HepG2 (cell line): ENCODE measurements at regions not wholly inside any gene's neighbourhood (a gene's known extent, or its start where the extent isn't known, plus 50 kb on each side); places are given as distances from the start of the nearest gene placed in this dataset.

Experiments
- ATF7-NPFF ChIP-seq: sonication (generic); formaldehyde crosslinking; IDR thresholded peaks from 2 replicates; pipeline ENCODE4 v1.8.1; 2023; ENCODE audit warnings: mild to moderate bottlenecking, low read depth, missing genetic modification reagents, moderate library complexity
- HDAC2 ChIP-seq: sonication (generic); formaldehyde crosslinking; IDR thresholded peaks from 2 replicates; pipeline ENCODE4 v1.4.0; 2020; ENCODE audit warnings: missing genetic modification reagents
- KAT2B ChIP-seq: fragments of 150-350 bp; IDR thresholded peaks from 2 replicates; pipeline ENCODE4 v1.6.1; 2014; ENCODE audit warnings: low read depth, low read length, borderline replicate concordance
- MIER2 ChIP-seq: IDR thresholded peaks from 2 replicates; pipeline ENCODE4 v1.6.1; 2016; ENCODE audit warnings: missing biosample characterization, missing genetic modification reagents
- NCOA5 ChIP-seq: sonication (generic); formaldehyde crosslinking; IDR thresholded peaks from 2 replicates; pipeline ENCODE4 v1.4.0; 2020; ENCODE audit warnings: missing genetic modification reagents
- REL ChIP-seq: sonication (generic); formaldehyde crosslinking; conservative IDR thresholded peaks from 2 replicates; pipeline ENCODE4 v1.8.0; 2022; ENCODE audit warnings: mild to moderate bottlenecking, missing genetic modification reagents, moderate library complexity
- RELA ChIP-seq: sonication (generic); formaldehyde crosslinking; IDR thresholded peaks from 2 replicates; pipeline ENCODE4 v1.4.0; 2020; ENCODE audit warnings: missing genetic modification reagents
- TARDBP ChIP-seq: sonication (generic); formaldehyde crosslinking; IDR thresholded peaks from 2 replicates; pipeline ENCODE4 v1.8.0; 2022; ENCODE audit warnings: mild to moderate bottlenecking, missing genetic modification reagents
- ZBTB7A ChIP-seq: sonication (generic); formaldehyde crosslinking; IDR thresholded peaks from 2 replicates; pipeline ENCODE4 v1.8.0; 2022; ENCODE audit warnings: mild to moderate bottlenecking, missing genetic modification reagents
- ZBTB7B ChIP-seq: sonication (generic); formaldehyde crosslinking; IDR thresholded peaks from 2 replicates; pipeline ENCODE4 v1.4.0; 2020; ENCODE audit warnings: missing genetic modification reagents
- ZMYM4 ChIP-seq: sonication (generic); formaldehyde crosslinking; IDR thresholded peaks from 2 replicates; pipeline ENCODE4 v1.8.1; 2023; ENCODE audit warnings: mild to moderate bottlenecking, missing genetic modification reagents
- ZNF777 ChIP-seq: sonication (generic); formaldehyde crosslinking; IDR thresholded peaks from 2 replicates; pipeline ENCODE4 v1.4.0; 2020; ENCODE audit warnings: missing genetic modification reagents
- TF ChIP-seq, protein P1 (sequence below): sonication (generic); formaldehyde crosslinking; conservative IDR thresholded peaks from 2 replicates; pipeline ENCODE4 v1.4.0; 2020; ENCODE audit warnings: missing genetic modification reagents
- TF ChIP-seq, protein P2 (sequence below): sonication (generic); formaldehyde crosslinking; IDR thresholded peaks from 2 replicates; pipeline ENCODE4 v1.5.0; 2020; ENCODE audit warnings: missing genetic modification reagents, mild to moderate bottlenecking, borderline replicate concordance
- TF ChIP-seq, protein P3 (sequence below): sonication (generic); formaldehyde crosslinking; IDR thresholded peaks from 2 replicates; pipeline ENCODE4 v1.4.0; 2020; ENCODE audit warnings: missing genetic modification reagents

DNA sequence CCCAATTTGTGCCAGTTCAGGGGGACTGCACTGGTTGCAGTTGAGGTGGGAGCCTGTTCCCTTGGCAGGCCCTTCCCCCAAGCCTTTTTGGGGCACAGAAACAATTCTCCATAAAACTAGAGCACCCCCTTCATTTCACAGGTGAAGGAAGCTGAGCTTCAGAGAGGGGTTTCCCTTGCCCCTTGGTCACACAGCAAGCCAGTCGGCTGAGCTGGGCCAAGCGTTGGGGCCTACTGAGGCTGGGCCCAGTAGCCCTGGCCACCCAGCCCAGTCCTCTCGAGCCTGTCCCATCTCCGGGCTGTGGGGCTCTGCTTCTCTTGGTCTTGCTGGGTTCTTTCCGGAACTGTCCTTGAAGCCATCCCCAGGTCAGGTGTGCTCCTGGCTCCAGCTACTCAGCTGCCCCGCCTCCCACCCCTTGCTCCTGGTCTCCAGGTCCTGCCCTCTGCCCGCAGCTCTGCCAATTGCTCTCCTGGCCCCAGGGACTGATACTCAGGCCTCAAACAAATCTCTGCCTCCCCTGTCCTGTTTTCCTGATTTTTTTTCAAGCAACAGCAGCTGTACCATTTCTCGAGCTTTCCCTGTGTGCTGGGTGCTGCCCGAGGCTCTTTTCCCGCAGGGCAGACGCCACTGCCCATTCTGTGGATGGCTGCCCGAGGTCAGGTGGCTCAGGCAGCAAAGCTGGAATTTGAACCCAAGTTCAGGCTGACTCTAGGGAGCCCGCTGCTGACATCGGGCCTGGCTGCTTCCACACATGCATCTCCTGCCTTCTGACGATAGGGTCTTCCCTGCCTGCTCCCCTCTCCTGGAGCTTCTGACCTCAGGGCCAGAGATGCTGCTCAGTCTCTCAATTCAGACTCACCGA is 87.4 kb upstream of the NKD1 start (continued):
- TF ChIP-seq HDAC2 (peak; percentile 57; the same call in 1 of the 2 replicates), MIER2 (CRISPR knock-in tag) (no peak), ZNF777 (no peak), ZMYM4 (CRISPR knock-in tag) (no peak), KAT2B (no peak), NCOA5 (CRISPR knock-in tag) (no peak), REL (no peak), ZBTB7B (CRISPR knock-in tag) (no peak), RELA (CRISPR knock-in tag) (no peak), ZBTB7A (CRISPR knock-in tag) (peak; percentile 54; the same call in 1 of the 2 replicates), TARDBP (CRISPR knock-in tag) (no peak), ATF7-NPFF (CRISPR knock-in tag) (no peak)
- TF ChIP-seq, protein P1, sequence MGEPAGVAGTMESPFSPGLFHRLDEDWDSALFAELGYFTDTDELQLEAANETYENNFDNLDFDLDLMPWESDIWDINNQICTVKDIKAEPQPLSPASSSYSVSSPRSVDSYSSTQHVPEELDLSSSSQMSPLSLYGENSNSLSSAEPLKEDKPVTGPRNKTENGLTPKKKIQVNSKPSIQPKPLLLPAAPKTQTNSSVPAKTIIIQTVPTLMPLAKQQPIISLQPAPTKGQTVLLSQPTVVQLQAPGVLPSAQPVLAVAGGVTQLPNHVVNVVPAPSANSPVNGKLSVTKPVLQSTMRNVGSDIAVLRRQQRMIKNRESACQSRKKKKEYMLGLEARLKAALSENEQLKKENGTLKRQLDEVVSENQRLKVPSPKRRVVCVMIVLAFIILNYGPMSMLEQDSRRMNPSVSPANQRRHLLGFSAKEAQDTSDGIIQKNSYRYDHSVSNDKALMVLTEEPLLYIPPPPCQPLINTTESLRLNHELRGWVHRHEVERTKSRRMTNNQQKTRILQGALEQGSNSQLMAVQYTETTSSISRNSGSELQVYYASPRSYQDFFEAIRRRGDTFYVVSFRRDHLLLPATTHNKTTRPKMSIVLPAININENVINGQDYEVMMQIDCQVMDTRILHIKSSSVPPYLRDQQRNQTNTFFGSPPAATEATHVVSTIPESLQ (CRISPR knock-in tag): no peak
- TF ChIP-seq, protein P2, sequence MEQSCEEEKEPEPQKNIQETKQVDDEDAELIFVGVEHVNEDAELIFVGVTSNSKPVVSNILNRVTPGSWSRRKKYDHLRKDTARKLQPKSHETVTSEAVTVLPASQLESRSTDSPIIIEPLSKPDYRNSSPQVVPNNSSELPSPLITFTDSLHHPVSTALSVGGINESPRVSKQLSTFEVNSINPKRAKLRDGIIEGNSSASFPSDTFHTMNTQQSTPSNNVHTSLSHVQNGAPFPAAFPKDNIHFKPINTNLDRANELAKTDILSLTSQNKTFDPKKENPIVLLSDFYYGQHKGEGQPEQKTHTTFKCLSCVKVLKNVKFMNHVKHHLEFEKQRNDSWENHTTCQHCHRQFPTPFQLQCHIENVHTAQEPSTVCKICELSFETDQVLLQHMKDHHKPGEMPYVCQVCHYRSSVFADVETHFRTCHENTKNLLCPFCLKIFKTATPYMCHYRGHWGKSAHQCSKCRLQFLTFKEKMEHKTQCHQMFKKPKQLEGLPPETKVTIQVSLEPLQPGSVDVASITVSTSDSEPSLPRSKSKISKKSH (CRISPR knock-in tag): peak; percentile 70; the same call in 1 of the 2 replicates
- TF ChIP-seq, protein P3, sequence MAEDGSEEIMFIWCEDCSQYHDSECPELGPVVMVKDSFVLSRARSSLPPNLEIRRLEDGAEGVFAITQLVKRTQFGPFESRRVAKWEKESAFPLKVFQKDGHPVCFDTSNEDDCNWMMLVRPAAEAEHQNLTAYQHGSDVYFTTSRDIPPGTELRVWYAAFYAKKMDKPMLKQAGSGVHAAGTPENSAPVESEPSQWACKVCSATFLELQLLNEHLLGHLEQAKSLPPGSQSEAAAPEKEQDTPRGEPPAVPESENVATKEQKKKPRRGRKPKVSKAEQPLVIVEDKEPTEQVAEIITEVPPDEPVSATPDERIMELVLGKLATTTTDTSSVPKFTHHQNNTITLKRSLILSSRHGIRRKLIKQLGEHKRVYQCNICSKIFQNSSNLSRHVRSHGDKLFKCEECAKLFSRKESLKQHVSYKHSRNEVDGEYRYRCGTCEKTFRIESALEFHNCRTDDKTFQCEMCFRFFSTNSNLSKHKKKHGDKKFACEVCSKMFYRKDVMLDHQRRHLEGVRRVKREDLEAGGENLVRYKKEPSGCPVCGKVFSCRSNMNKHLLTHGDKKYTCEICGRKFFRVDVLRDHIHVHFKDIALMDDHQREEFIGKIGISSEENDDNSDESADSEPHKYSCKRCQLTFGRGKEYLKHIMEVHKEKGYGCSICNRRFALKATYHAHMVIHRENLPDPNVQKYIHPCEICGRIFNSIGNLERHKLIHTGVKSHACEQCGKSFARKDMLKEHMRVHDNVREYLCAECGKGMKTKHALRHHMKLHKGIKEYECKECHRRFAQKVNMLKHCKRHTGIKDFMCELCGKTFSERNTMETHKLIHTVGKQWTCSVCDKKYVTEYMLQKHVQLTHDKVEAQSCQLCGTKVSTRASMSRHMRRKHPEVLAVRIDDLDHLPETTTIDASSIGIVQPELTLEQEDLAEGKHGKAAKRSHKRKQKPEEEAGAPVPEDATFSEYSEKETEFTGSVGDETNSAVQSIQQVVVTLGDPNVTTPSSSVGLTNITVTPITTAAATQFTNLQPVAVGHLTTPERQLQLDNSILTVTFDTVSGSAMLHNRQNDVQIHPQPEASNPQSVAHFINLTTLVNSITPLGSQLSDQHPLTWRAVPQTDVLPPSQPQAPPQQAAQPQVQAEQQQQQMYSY (CRISPR knock-in tag): no peak
- TF ChIP-seq, all 625 proteins: peak for 111
